NCI-H1105 (cell line): ENCODE measurements at regions not wholly inside any gene's neighbourhood (a gene's known extent, or its start where the extent isn't known, plus 50 kb on each side); places are given as distances from the start of the nearest gene placed in this dataset.

Experiments used
- DNase-seq: peaks from one replicate; lab custom pipeline; 2025; lab: John Stamatoyannopoulos, UW

GRCh38 chr5:74187757-74188156 is 452.8 kb downstream of the ENC1 start:
- no peak for DNase-seq

DNA sequence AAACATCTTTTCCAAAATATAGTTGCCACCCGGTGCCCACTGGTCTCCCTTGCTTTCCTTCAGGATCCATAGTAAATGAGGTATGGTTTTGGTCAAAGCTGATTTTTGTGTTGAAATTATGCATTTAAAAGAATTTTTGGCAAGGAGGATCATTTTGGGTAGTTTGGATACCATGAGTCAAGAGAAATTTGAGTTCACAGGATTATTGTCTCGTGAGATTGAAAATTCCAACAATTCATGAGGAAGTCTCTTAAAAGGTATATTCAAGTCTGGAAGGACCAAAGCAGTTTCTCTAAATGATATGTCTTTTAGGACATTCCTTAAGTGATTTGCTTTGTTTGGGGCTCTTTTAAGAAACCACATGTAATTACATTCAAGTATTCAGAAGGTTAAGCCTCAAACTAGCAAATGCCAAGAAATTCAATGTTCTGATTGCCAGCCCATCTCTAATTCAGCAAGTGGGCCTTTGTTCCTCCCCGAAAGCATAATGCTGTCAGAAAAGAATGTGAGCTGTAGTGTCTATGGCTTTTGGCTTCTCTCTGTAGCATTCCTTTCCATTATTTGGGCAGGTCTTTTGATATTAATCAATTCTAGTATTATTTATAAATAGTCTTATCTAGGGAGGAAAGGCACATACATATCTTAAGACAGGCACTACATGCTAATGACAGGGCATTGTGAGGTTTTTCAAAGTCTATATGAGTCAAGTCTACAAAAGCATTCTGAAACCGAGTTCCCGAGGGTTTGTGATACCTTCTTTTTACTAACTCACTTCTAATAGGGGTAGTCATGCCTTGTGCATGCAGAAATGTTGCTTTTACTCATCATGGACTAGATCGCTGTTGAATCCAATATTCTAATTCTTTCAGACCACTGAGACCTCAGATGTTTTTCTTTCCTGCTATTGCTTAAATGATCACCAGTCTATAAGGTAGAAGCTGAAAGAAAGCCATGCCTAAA is 453.9 kb downstream of the ENC1 start:
- no peak for DNase-seq

DNA sequence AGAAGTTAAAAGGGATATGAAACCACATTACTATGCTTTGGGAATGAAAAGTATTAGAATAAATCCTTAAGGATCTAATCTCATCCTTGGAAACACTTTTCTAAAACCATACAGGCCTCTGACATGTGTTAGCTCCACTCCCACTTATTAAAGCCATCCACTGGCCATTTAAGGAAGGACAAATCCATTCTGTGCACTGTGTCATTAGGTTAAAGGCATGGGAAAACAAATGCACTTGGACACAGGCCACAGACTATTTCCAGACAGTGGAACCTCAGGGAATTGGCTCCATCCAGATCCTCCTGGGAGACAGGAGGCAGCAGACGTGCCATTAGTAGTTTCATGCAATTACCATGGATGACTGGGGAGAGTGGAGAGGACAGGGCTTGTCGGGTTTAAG is 454.9 kb downstream of the ENC1 start:
- DNase-seq = no peak

GRCh38 chr5:74184649-74185048 is 455.9 kb downstream of the ENC1 start:
- DNase-seq = no peak

GRCh38 chr5:74183041-74183440 is 457.5 kb downstream of the ENC1 start:
- DNase-seq = no peak

- DNase-seq = no peak
Observed at GRCh38 chr5:74182603-74183002, 457.9 kb downstream of the ENC1 start.

- DNase-seq = no peak
Observed at GRCh38 chr5:74179701-74180100, 460.8 kb downstream of the ENC1 start.

DNA sequence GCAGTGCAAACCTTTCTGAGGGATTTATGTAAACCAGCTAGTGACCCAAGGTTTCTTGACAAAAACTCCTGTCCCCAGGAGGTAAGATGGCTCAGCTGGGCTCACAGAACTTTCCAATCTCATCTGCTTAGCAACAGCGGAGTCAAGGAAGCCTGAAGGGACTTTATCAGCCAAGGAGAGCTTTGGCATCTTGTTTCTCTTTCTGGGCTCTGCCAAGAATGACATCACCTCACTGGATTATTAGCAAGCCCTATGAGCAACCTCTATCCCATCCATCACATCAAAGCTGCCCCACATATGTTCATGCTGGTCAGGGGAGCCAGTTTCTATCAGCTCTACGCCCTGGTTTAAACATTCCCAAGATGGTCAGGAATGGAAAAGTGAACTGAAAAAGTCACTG is 461.3 kb downstream of the ENC1 start:
- DNase-seq = no peak

GRCh38 chr5:74177961-74178360 is 462.6 kb downstream of the ENC1 start:
- no peak for DNase-seq

DNA sequence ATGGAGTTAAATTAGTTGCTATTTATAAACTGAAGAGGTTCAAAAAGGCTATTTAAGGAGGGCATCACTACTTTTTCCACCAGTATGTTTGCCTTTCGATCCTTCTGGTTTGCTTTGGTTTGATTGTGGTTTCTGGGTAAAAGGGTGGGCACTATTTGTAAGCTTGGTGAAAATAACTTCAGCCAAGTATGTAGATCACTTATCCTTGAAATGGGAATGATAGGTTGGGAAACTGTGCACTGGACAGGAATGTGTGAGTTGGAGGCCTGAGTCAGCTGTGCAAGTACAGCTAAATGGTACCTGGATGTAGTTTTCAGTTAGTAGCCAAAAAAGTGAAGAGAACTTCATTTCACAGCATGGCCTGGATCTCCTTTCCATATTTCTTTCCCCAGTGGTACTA is 466.2 kb downstream of the ENC1 start:
- DNase-seq = no peak

- DNase-seq = no peak
Observed at GRCh38 chr5:74173665-74174064, 466.9 kb downstream of the ENC1 start.

- DNase-seq = no peak
Observed at GRCh38 chr5:74173241-74173640, 467.3 kb downstream of the ENC1 start.

- no peak for DNase-seq
Observed at GRCh38 chr5:74169701-74170100, 470.8 kb downstream of the ENC1 start.

DNA sequence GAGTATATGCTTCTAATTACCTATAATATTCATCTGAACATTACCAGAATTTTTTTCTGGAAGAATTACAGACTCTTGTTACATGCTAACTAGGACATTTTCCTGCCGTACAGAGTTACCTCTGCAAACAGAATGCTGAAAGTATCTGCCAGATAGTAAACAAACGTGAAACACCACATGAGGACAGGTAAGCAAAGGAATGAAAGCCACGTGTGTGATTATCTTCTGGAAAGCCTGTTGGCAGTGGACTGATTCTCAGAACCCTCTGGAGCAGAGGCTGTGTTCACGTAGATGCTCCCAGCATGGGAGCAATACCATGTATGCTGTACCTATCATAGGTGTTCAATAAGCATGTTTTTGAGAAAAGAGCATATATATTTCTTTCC is 472.6 kb downstream of the ENC1 start:
- DNase-seq = no peak

GRCh38 chr5:74167206-74167929 is 473.2 kb downstream of the ENC1 start:
- DNase-seq = no peak

DNA sequence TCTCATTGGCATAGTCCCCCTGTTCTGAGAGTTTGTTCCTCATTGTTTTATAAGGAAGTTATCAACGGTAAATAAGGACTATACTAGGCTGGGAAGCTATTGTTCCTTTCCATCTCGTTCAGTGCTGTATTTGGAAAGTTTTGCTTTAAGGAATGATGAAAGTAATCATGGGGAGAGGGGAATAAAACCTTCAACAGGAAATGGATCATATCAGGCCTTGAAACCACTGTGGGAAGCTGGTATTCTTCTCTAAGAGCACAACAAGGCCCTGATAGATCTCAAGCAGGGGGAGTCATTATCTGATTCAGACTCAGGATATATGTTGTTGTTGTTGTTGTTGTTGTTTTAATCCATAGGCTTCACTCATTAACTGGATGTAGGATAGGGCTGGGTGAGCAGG is 474.5 kb downstream of the ENC1 start:
- DNase-seq = no peak

DNA sequence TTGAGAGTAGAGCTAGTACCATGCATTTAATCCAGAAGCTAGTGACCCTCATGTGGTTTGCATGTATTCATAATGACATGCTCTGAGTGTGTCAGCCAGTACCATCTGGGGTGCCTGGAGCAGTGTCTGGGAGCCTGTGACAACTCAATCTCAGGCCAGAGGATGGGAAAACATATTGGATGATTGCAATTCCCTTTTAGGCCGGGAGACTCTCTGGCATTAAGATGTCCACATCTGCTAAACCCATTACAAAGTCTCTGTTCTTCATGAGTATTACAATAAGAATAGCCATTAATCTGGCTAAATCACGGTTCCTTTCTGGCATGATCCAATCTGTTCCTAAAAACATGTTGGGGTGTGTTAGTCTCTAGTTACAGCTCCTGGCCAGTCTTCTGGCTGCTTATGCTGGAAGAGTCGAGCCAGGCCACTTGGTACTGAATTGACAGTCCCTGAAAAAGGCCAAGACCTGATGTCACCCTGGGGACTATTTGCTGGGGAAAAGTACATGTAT is 475.7 kb downstream of the ENC1 start:
- DNase-seq = no peak

DNA sequence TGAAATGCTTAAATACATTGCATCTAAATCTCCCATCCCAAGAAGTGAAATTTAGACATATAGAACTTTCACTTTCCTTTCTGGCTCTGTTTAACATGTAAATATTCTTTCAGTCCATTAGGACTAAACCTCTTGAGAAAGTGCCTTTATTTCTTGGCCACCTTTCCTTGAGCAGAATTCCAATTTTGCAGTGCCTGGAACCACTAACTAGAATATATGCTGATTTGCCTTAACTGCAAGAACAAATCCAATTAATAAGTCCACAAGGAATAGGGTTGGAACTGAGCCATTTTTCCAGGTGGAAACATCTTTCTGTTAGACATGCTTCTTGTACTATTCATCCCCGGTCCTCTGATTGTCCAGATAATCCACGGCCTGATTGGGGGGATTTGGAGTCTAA is 478.0 kb downstream of the ENC1 start:
- DNase-seq = no peak

DNA sequence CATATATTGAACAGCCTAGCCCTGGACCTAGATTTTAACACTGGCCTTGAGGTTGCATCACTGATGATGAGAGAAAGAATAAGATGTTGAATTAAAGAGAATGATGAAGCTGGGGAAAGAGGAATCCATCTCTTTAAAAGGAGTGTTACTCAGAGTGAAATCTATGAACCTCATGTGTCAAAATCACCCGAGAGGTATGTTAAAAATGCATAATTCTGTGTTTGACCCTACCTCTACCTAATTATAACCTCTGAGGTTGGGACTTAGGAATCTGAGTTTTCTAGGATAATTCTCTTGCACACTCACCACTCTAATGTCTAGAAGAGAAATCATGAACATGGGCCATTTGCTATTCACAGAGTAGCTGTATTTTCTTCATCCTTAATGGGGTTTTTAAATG is 479.4 kb downstream of the ENC1 start:
- DNase-seq = no peak

DNA sequence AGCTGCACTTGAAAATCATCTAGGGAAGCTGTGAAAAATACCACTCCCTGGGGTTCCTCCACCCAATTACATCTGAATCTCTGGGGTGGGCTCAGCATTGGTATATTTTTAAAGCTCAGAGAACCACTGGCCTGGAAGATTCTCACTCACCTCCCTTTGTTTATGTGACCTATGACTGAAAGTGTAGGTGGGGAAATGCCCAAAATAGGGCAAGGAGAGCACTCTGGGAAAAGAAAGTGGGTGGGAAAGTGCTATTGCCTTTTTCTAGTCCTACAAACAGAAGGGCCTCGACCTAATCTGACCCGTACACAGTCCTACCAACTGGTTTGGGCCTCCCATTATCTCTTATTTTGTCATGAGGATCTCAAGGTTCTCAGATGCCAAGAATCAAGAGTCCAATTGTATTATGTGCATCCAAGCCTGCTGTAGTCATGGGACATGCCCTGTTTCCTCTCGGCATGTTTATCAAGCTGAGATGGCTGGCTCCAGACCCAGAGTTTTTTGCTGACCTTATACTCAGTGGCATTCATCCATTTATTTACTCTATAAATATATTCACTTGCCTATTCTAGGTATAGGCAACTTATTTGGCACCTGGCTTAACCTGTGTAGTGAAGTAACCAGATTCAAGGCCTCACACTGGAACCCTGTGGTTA is 483.7 kb downstream of the ENC1 start:
- DNase-seq = no peak

GRCh38 chr5:74155501-74155900 is 485.0 kb downstream of the ENC1 start:
- DNase-seq = no peak

DNA sequence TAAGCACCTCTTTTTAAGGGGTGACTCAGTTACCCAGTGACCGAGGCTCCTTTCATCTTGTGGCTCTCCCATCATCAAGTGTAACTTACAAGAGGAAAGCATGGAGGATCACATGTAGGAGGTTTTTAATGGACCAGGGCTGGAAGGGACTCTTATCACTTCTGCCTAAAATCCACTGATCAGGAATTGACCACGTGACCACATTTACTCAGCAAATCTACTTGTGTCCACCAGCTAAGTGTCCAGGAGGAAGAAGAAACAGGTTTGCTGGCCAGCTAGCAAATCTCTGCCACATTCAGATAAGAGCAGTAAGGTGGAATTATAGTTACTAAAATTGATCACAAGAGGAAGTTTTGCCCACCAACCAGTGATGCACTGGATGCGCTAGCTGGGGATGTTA is 486.0 kb downstream of the ENC1 start:
- DNase-seq = no peak
